Endothelial cell of umbilical vein (primary cell): ENCODE measurements at regions not wholly inside any gene's neighbourhood (a gene's known extent, or its start where the extent isn't known, plus 50 kb on each side); places are given as distances from the start of the nearest gene placed in this dataset.

ENCODE experiments used
- BruUV-seq: library from RNA; stranded (reverse); fragments of 400-500 nt; replicated peaks from 2 replicates; lab custom pipeline; 2021; lab: Mats Ljungman, UMichigan
- CTCF ChIA-PET: fragments of 300-600, 350-600 bp; sonication (Branson Sonifier 250); formaldehyde crosslinking; loops from one replicate; lab custom pipeline; 2021; ENCODE audit warnings: antibody characterized with exemption, inconsistent platforms; lab: Charles Lee
- POLR2A ChIA-PET: fragments of 300-600, 350-600 bp; sonication (Branson Sonifier 250); formaldehyde crosslinking; loops from one replicate; lab custom pipeline; 2021; ENCODE audit warnings: antibody characterized with exemption, inconsistent platforms; lab: Charles Lee
- DNase-seq: peaks from one replicate; pipeline ENCODE4 v3.0.0-alpha.2; 2011; ENCODE audit warnings: low read depth, low spot score
- FAIRE-seq: peaks from 2 replicates; lab custom pipeline; 2011; peaks lifted over from hg19 to GRCh38; lab: Jason Lieb, UNC
- H2AFZ ChIP-seq: 2 replicates; pipeline ENCODE4 v1.6.0; 2012; ENCODE audit warnings: low read depth, low read length, control low read depth, inconsistent platforms
- H3K27ac ChIP-seq: 2 replicates; pipeline ENCODE4 v1.5.1; 2011; ENCODE audit warnings: low read depth, mild to moderate bottlenecking, control low read depth, low read length, moderate library complexity; ENCODE audit not compliant: insufficient read depth
- H3K27me3 ChIP-seq, 2 experiments: 2 replicates each; pipeline versions ENCODE4 v1.6.0 to v1.6.1; 2011; ENCODE audit warnings: low read length in 2 of 2, mixed read lengths in 1 of 2; ENCODE audit not compliant: control insufficient read depth in 2 of 2, insufficient read depth in 2 of 2
- H3K36me3 ChIP-seq, 2 experiments: 2 replicates in 1 of 2; 3 replicates in 1 of 2; pipeline ENCODE4 v1.5.1; 2011; ENCODE audit warnings: low read length in 2 of 2, mild to moderate bottlenecking in 1 of 2, moderate library complexity in 1 of 2; ENCODE audit not compliant: control insufficient read depth in 2 of 2, insufficient read depth in 2 of 2; ENCODE audit errors: extremely low read depth in 1 of 2
- H3K4me1 ChIP-seq: 3 replicates; pipeline ENCODE4 v1.5.1; 2011; ENCODE audit warnings: mild to moderate bottlenecking, low read length; ENCODE audit not compliant: control insufficient read depth, insufficient read depth; ENCODE audit errors: extremely low read depth
- H3K4me2 ChIP-seq: 2 replicates; pipeline ENCODE4 v1.6.1; 2011; ENCODE audit warnings: low read length, control low read depth, mixed read lengths; ENCODE audit not compliant: insufficient read depth
- H3K4me3 ChIP-seq, 3 experiments: fragments of 200-600 bp in 1 of 3; sonication (generic), shearing (Covaris generic) in 1 of 3; replicated peaks in 1 of 3; 2 replicates each; pipeline ENCODE4 v1.5.1; 2011 to 2016; ENCODE audit warnings: control low read depth in 3 of 3, low read length in 3 of 3, mild to moderate bottlenecking in 2 of 3, inconsistent platforms in 1 of 3, low read depth in 1 of 3, moderate library complexity in 1 of 3; ENCODE audit not compliant: insufficient read depth in 1 of 3
- H3K79me2 ChIP-seq: 2 replicates; pipeline ENCODE4 v1.6.0; 2012; ENCODE audit warnings: low read length, inconsistent platforms; ENCODE audit not compliant: control insufficient read depth, insufficient read depth
- H3K9ac ChIP-seq: replicated peaks from 2 replicates; pipeline ENCODE3; 2011; ENCODE audit warnings: low read length, control low read depth; ENCODE audit not compliant: insufficient read depth; ENCODE audit errors: extremely low read depth
- H3K9me1 ChIP-seq: replicated peaks from 3 replicates; pipeline ENCODE4 v1.6.0; 2011; ENCODE audit warnings: mild to moderate bottlenecking, low read length; ENCODE audit not compliant: control insufficient read depth, insufficient read depth; ENCODE audit errors: extremely low read depth
- H3K9me3 ChIP-seq: replicated peaks from 2 replicates; pipeline ENCODE4 v1.5.1; 2012; ENCODE audit warnings: low read length, inconsistent platforms; ENCODE audit not compliant: control insufficient read depth, insufficient read depth
- H4K20me1 ChIP-seq: replicated peaks from 2 replicates; pipeline ENCODE3; 2011; ENCODE audit warnings: mild to moderate bottlenecking, low read length; ENCODE audit not compliant: control insufficient read depth, insufficient read depth; ENCODE audit errors: extremely low read depth
- CTCF ChIP-seq, 2 donors: IDR thresholded peaks; 1 replicate in 1 of 2; 2 replicates in 1 of 2; pipeline ENCODE4 v1.5.1; 2011; ENCODE audit warnings: low read length in 2 of 2, mild to moderate bottlenecking in 2 of 2, moderate library complexity in 2 of 2, control low read depth in 1 of 2, inconsistent platforms in 1 of 2, low read depth in 1 of 2; ENCODE audit not compliant: insufficient read depth in 1 of 2; ENCODE audit errors: extremely low read depth in 1 of 2
- EZH2 ChIP-seq: IDR thresholded peaks from 2 replicates; pipeline ENCODE4 v1.6.1; 2012; ENCODE audit warnings: borderline replicate concordance, low read depth, mild to moderate bottlenecking, moderate library complexity, low read length, inconsistent platforms; ENCODE audit not compliant: severe bottlenecking
- FOS ChIP-seq: IDR thresholded peaks from 2 replicates; pipeline ENCODE4 v1.6.1; 2011; ENCODE audit warnings: mild to moderate bottlenecking, low read length, moderate library complexity, borderline replicate concordance; ENCODE audit not compliant: insufficient read depth
- GATA2 ChIP-seq: IDR thresholded peaks from 2 replicates; pipeline ENCODE4 v1.7.0; 2011; ENCODE audit warnings: low read depth, mild to moderate bottlenecking, moderate library complexity, mixed read lengths, low read length; ENCODE audit not compliant: insufficient read length, insufficient read depth
- JUN ChIP-seq: IDR thresholded peaks from 2 replicates; pipeline ENCODE4 v1.6.1; 2011; ENCODE audit warnings: borderline replicate concordance, low read depth; ENCODE audit not compliant: insufficient read length, insufficient read depth
- MAX ChIP-seq: IDR thresholded peaks from 2 replicates; pipeline ENCODE4 v1.6.1; 2011; ENCODE audit not compliant: insufficient read depth, insufficient read length
- MYC ChIP-seq: IDR thresholded peaks from one replicate; pipeline ENCODE4 v1.6.1; 2011; ENCODE audit warnings: mild to moderate bottlenecking, low read depth, low read length
- POLR2A ChIP-seq: IDR thresholded peaks from 2 replicates; pipeline ENCODE4 v1.6.1; 2012; ENCODE audit warnings: low read depth, mild to moderate bottlenecking, control low read depth, low read length
- POLR2AphosphoS5 ChIP-seq: IDR thresholded peaks from 2 replicates; pipeline ENCODE4 v1.6.1; 2012; ENCODE audit warnings: low read depth, mild to moderate bottlenecking, control low read depth, low read length, moderate library complexity; ENCODE audit not compliant: insufficient read depth
- dilution Hi-C: fragments of 300-500 bp; cut with MboI; formaldehyde crosslinking; loops from one replicate; pipeline ENCODE4 v1.15.0; 2019; ENCODE audit warnings: low sequenced_read_pairs; ENCODE audit not compliant: extremely low pct_ligation_motif_present
- intact Hi-C: fragments of 100-400 bp; cut with micrococcal nuclease; formaldehyde crosslinking; loops from one replicate; pipeline ENCODE4 v1.10.0; 2022

GRCh38 chr6:165184192-165184979 lies 125.0 kb downstream of the C6orf118 start:
- Histone ChIP-seq H3K9me3 (peaks cover 3% of the 10 kb centered on the region), H3K27ac (no peak overlapping the region), H3K36me3 (no peaks in the 10 kb centered on the region), H3K79me2 (no peaks in the 10 kb centered on the region), H3K4me3 (no peak overlapping the region), H3K4me2 (no peak overlapping the region), H3K4me1 (no peaks in the 10 kb centered on the region), H3K9ac (no peak overlapping the region), H2AFZ (no peak overlapping the region), H4K20me1 (no peaks in the 10 kb centered on the region), H3K27me3 (no peaks in the 10 kb centered on the region), H3K9me1 (no peaks in the 10 kb centered on the region)
- dilution Hi-C loops, result no loop called here
- FAIRE-seq (no peak), DNase-seq (no peak)
- POLR2A ChIA-PET, result no interaction called here
- intact Hi-C loops, result no loop called here
- CTCF ChIA-PET, result no interaction called here
- no TSS peak for BruUV-seq
- TF ChIP-seq POLR2A (no peak), CTCF (IDR thresholded peaks at IDR 0.05; ENCODE audit: extremely low read depth in 1 of 2, insufficient read depth in 1 of 2, low read depth in 1 of 2, low read length in 2 of 2) (no peak), GATA2 (no peak), EZH2 (no peak), MYC (no peak), MAX (no peak), JUN (no peak), FOS (no peak), POLR2AphosphoS5 (no peak)
